PC-3 (cell line): ENCODE measurements at regions not wholly inside any gene's neighbourhood (a gene's known extent, or its start where the extent isn't known, plus 50 kb on each side); places are given as distances from the start of the nearest gene placed in this dataset.

ENCODE experiments used
- ATAC-seq: fragments of 200-7000 bp; cut with Tn5 transposase; 2 replicates; pipeline ENCODE4 v1.9.1; 2020; ENCODE audit warnings: mild to moderate bottlenecking, moderate library complexity
- BruUV-seq: library from RNA; stranded (reverse); fragments of 400-500 nt; replicated peaks from 2 replicates; lab custom pipeline; 2021; lab: Mats Ljungman, UMichigan
- CTCF ChIA-PET: fragments of 300-600 bp; sonication (Branson Sonifier 250); formaldehyde crosslinking; loops from one replicate; lab custom pipeline; 2022; ENCODE audit warnings: antibody characterized with exemption; lab: Charles Lee
- POLR2A ChIA-PET: fragments of 300-600 bp; sonication (Branson Sonifier 250); formaldehyde crosslinking; loops from one replicate; lab custom pipeline; 2022; ENCODE audit warnings: antibody characterized with exemption; ENCODE audit not compliant: unreplicated experiment; lab: Charles Lee
- DNase-seq: peaks from one replicate; pipeline ENCODE4 v3.0.0-alpha.2; 2015
- H2AFZ ChIP-seq: fragments of 300-600 bp; sonication (generic); 2 replicates; pipeline ENCODE4 v1.6.0; 2016; ENCODE audit warnings: antibody characterized with exemption, low read length
- H3F3A ChIP-seq: fragments of 300-600 bp; sonication (generic); one replicate; pipeline ENCODE4 v1.6.0; 2017; ENCODE audit warnings: antibody characterized with exemption, low read length, control low read depth, mild to moderate bottlenecking; ENCODE audit not compliant: unreplicated experiment
- H3K27ac ChIP-seq: fragments of 300-600 bp; sonication (generic); 2 replicates; pipeline ENCODE4 v1.5.1; 2016; ENCODE audit warnings: mild to moderate bottlenecking, low read length
- H3K27me3 ChIP-seq: fragments of 300-600 bp; sonication (generic); 2 replicates; pipeline ENCODE4 v1.6.1; 2016; ENCODE audit warnings: low read length, mixed read lengths
- H3K36me3 ChIP-seq: fragments of 300-600 bp; sonication (generic); 2 replicates; pipeline ENCODE4 v1.6.1; 2016; ENCODE audit warnings: low read depth, mixed run types, low read length, mixed read lengths
- H3K4me1 ChIP-seq: fragments of 300-600 bp; sonication (generic); 2 replicates; pipeline ENCODE4 v1.5.1; 2016; ENCODE audit warnings: low read length; ENCODE audit not compliant: insufficient read depth
- H3K4me2 ChIP-seq: fragments of 300-600 bp; sonication (generic); 2 replicates; pipeline ENCODE4 v1.6.0; 2016; ENCODE audit warnings: low read length
- H3K4me3 ChIP-seq: fragments of 300-600 bp; sonication (generic); 2 replicates; pipeline ENCODE4 v1.5.1; 2016; ENCODE audit warnings: mild to moderate bottlenecking, low read length, mixed read lengths
- H3K79me2 ChIP-seq: fragments of 300-600 bp; sonication (generic); 2 replicates; pipeline ENCODE4 v1.6.1; 2017; ENCODE audit warnings: low read length, mixed read lengths
- H3K9ac ChIP-seq: fragments of 300-600 bp; sonication (generic); 2 replicates; pipeline ENCODE4 v1.6.0; 2016; ENCODE audit warnings: mild to moderate bottlenecking, low read length
- H3K9me2 ChIP-seq: fragments of 300-600 bp; sonication (generic); replicated peaks from 2 replicates; pipeline ENCODE4 v1.6.1; 2016; ENCODE audit warnings: mixed run types, low read length, mixed read lengths
- H3K9me3 ChIP-seq: fragments of 300-600 bp; sonication (generic); 2 replicates; pipeline ENCODE4 v1.6.1; 2016; ENCODE audit warnings: low read length, mixed read lengths
- H4K20me1 ChIP-seq: fragments of 300-600 bp; sonication (generic); 2 replicates; pipeline ENCODE4 v1.6.1; 2016; ENCODE audit warnings: low read length, mixed read lengths
- EZH2 ChIP-seq: fragments of 300-600 bp; sonication (generic); IDR thresholded peaks from one replicate; pipeline ENCODE4 v1.6.1; 2017; ENCODE audit warnings: antibody characterized with exemption, mild to moderate bottlenecking, low read length; ENCODE audit not compliant: unreplicated experiment
- EZH2phosphoT487 ChIP-seq: fragments of 300-600 bp; sonication (generic); IDR thresholded peaks from 2 replicates; pipeline ENCODE4 v1.6.1; 2018; ENCODE audit warnings: mild to moderate bottlenecking, antibody characterized with exemption, low read length, borderline replicate concordance
- intact Hi-C: fragments of 100-400 bp; cut with micrococcal nuclease; formaldehyde crosslinking; loops from 2 replicates; pipeline ENCODE4 v1.9.0; 2023
- TF ChIP-seq, protein P1 (sequence below): fragments of 300-600 bp; sonication (generic); conservative IDR thresholded peaks from 2 replicates; pipeline ENCODE4 v1.5.1; 2017; ENCODE audit warnings: antibody characterized with exemption, low read depth, mild to moderate bottlenecking, low read length

- no peaks in the 10 kb centered on the region for H4K20me1 ChIP-seq
- no peak overlapping the region for H3K27ac ChIP-seq
- POLR2A ChIA-PET = no interaction called here
- peaks cover 28% of the 10 kb centered on the region for H3K27me3 ChIP-seq
- no peaks in the 10 kb centered on the region for H3F3A ChIP-seq
- H3K4me1 ChIP-seq = no peaks in the 10 kb centered on the region
- H3K4me2 ChIP-seq = no peak overlapping the region
- H3K9ac ChIP-seq = no peak overlapping the region
- TF ChIP-seq EZH2phosphoT487 (no peak), EZH2 (no peak)
- TF ChIP-seq, protein P1, sequence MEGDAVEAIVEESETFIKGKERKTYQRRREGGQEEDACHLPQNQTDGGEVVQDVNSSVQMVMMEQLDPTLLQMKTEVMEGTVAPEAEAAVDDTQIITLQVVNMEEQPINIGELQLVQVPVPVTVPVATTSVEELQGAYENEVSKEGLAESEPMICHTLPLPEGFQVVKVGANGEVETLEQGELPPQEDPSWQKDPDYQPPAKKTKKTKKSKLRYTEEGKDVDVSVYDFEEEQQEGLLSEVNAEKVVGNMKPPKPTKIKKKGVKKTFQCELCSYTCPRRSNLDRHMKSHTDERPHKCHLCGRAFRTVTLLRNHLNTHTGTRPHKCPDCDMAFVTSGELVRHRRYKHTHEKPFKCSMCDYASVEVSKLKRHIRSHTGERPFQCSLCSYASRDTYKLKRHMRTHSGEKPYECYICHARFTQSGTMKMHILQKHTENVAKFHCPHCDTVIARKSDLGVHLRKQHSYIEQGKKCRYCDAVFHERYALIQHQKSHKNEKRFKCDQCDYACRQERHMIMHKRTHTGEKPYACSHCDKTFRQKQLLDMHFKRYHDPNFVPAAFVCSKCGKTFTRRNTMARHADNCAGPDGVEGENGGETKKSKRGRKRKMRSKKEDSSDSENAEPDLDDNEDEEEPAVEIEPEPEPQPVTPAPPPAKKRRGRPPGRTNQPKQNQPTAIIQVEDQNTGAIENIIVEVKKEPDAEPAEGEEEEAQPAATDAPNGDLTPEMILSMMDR = no peak
- intact Hi-C loops = no loop called here
- no TSS peak for BruUV-seq
- CTCF ChIA-PET = no interaction called here
- no peaks in the 10 kb centered on the region for H3K9me2 ChIP-seq
- no peaks in the 10 kb centered on the region for H3K36me3 ChIP-seq
- DNase-seq (no peak), ATAC-seq (no peak)
- no peak overlapping the region for H2AFZ ChIP-seq
- no peaks in the 10 kb centered on the region for H3K79me2 ChIP-seq
- H3K9me3 ChIP-seq = no peaks in the 10 kb centered on the region
- no peak overlapping the region for H3K4me3 ChIP-seq
Measured at GRCh38 chr4:94063084-94063483, 144.6 kb upstream of the SMARCAD1 start.

DNA sequence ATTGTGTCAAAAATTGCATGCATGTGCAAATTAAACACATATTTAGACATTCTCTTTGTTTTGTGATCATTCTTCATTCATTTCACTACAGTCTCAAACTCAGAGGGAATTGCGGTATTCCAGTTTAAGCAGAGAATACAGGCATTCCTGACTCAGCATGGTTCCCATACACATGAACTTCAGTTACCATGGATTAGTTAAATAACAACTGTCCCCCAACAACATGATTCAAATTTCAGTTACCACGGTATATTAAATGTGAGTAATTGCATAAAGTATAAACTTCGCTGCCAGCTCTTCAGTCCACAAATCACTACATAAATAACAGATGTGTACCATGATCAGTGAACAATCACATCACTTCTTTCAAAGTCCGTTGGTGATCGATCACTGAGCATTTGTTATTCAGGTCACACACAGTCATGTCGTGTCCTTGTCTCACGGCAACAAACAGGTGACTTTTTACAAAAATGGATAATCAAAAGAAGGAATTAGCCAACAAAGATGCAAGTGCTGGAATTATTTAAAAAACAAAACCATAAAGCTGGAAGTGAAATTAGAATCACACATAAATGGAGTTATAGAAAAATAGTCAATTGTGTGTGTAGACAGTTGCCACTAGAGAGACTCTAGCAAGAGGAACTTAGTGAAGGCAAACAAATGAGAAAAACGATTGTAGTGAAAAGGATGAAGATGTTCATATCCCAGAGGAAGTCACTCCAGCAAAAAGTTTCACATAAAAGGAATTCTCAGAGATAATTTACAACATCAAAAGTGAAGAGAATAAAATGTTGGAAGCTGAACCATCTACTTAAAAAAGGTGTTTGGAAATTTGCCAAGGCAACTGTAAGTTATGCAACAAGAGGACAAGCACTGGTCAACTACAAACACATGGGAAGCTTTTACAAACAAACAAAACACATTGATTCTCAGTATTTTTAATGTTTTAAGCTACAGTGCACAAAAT, 138.6 kb upstream of the SMARCAD1 start:
- no peaks in the 10 kb centered on the region for H3K79me2 ChIP-seq
- H2AFZ ChIP-seq = no peak overlapping the region
- no peak overlapping the region for H3K27ac ChIP-seq
- no peak overlapping the region for H3K9ac ChIP-seq
- intact Hi-C loops = no loop called here
- no peaks in the 10 kb centered on the region for H3K4me1 ChIP-seq
- no peak overlapping the region for H3K4me3 ChIP-seq
- H3K9me3 ChIP-seq = no peaks in the 10 kb centered on the region
- no peaks in the 10 kb centered on the region for H4K20me1 ChIP-seq
- ATAC-seq (no peak), DNase-seq (no peak)
- no peak overlapping the region for H3K4me2 ChIP-seq
- TF ChIP-seq EZH2 (no peak), EZH2phosphoT487 (no peak)
- TF ChIP-seq, protein P1 = no peak
- ChIA-PET CTCF (no interaction called here), POLR2A (no interaction called here)
- no peaks in the 10 kb centered on the region for H3K9me2 ChIP-seq
- no TSS peak for BruUV-seq
- H3F3A ChIP-seq = no peaks in the 10 kb centered on the region
- no peaks in the 10 kb centered on the region for H3K36me3 ChIP-seq
- H3K27me3 ChIP-seq = peaks cover 18% of the 10 kb centered on the region; the same call in 1 of the 2 replicates

DNA sequence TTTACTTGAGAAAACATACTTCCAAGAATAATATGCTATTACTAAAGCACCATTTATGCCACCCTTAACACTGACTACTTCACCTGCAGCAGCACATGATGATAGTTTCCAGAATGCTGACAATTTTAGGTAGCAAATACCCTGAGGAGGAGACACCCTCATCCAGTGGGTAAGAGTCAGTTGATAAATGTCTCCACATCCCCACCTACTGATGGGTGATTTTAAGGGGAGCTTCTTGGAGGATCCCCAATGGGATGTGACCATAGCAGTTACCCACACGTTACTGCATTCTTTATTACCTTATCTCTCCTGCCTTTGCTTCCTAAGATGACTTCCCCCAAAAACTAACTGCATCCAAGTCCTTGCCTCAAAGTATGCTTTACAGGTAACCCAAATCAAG, 131.2 kb upstream of the SMARCAD1 start:
- CTCF ChIA-PET = no interaction called here
- H3K4me3 ChIP-seq = no peak overlapping the region
- BruUV-seq = no TSS peak
- no peaks in the 10 kb centered on the region for H3K9me3 ChIP-seq
- POLR2A ChIA-PET = no interaction called here
- no peak overlapping the region for H2AFZ ChIP-seq
- TF ChIP-seq EZH2 (no peak), EZH2phosphoT487 (no peak)
- TF ChIP-seq, protein P1 = no peak
- no peaks in the 10 kb centered on the region for H3K79me2 ChIP-seq
- peaks cover 4% of the 10 kb centered on the region; the same call in 1 of the 2 replicates for H3K27me3 ChIP-seq
- no peak overlapping the region for H3K27ac ChIP-seq
- H3K4me2 ChIP-seq = no peak overlapping the region
- H3K4me1 ChIP-seq = no peaks in the 10 kb centered on the region
- no peaks in the 10 kb centered on the region for H4K20me1 ChIP-seq
- no peaks in the 10 kb centered on the region for H3K9me2 ChIP-seq
- H3K36me3 ChIP-seq = no peaks in the 10 kb centered on the region
- intact Hi-C loops = no loop called here
- H3F3A ChIP-seq = no peaks in the 10 kb centered on the region
- no peak overlapping the region for H3K9ac ChIP-seq
- DNase-seq = no peak
- no peak for ATAC-seq
